Cerebellar cortex (tissue), 1 donor: ENCODE measurements at regions not wholly inside any gene's neighbourhood (a gene's known extent, or its start where the extent isn't known, plus 50 kb on each side); places are given as distances from the start of the nearest gene placed in this dataset.
"Not testable (repeated sequence)": the region's sequence is repeated elsewhere in the genome, so short reads cannot be mapped to it uniquely, and the experiment has no call there.

Experiments used
- DNase-seq: peaks from one replicate; pipeline ENCODE4 v3.0.0-alpha.2; 2015; ENCODE audit warnings: low spot score

DNA sequence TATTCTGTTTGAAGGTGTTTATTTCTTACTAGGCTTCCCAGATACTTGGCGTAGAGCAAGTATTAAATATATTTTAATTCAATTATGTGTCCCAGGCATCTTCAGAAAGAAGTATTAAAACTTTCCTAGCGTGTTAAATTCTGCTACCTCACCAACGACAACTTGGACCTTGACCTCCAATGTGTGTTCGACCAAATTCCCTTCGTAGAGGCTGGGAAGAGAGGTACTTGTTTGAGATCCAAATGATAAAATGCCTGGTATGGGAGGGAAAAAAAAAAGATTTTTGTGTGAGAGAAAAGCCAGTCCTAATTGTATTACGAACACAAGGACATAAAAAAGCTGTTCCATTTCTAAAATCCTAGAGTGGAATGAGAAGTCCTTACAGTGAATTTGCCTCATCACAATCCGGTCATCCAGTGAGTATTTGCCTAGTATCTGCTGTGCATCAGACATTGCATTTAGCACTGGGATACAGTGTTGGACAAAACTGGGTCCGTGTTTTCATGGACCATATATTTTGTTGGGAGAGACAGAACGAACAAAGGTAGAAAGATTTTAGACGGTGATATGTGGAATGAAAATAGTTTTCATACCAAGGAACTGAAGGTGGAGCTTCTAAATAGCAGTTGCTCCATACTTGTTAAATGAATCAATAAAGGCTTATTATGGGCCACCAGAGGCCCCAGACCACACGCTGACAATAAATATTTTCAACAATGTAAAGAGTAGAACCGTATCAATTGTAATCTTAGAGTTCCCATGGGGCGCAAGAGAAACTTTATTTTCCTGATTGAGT is 103.1 kb downstream of the KIF4B start:
- DNase-seq = no peak

DNA sequence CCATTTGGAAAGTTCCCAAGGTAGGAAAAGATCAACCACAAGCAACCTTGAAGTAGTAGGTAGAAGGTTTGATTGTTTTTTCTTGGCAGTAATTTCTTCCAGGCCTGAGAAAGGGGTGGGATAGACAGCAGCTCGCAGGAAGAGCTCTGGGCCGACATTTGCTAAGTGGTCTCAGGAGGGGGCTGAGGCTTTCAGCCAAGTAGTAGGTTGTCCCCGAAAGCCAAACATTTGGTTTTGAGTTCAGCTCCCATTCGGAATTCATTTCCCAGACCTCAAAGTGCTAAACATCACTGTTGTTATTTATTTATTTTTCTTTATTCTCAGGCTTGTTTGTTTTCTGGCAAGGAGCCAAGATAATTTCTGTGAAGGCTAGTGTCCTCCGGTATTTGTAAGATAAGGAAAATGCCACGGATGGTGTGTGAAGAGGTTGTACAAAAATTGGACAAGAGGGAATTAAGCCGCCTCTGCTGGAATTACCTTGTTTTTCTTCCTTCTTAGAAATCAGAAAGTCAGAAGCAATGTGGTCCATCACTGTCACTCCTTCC is 112.1 kb downstream of the KIF4B start:
- no peak for DNase-seq

DNA sequence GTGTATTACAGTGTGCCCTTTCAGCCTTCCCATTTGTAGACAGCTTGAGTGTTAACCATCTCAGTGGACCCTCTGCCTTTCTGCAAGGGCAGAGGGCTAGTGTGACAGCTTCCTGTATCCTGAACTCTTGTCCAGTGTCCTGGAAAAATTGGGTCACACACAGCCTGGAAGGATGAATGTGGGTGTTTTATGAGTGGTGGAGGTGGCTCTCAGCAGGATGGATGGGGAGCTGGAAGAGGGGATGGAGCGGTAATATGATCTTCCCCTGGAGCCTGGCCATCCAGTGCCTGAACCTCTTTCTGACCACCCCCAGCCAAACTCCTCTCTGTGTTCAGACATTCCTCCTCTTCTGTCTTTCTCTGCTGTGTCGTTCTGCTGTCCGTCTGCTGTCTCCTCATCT is 113.0 kb downstream of the KIF4B start:
- DNase-seq = no peak

DNA sequence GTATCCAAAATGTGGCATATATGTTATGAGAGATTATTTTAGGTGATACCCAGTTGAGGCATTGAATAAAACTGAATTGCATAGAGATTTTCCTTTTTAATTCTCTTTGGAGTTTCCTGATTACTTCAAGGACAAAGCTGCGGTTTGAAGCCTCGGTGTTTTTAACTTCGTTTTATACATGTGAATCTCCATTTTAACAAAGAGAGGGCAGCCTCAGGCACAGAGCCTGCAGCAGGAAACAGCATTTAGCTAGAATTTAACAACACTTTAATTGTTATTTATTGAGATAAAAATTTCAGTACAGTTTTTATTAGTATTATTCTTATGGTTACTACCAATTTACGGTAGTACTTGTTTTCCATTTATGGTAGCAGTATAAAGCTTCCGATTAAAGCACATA is 114.0 kb downstream of the KIF4B start:
- DNase-seq = no peak

DNA sequence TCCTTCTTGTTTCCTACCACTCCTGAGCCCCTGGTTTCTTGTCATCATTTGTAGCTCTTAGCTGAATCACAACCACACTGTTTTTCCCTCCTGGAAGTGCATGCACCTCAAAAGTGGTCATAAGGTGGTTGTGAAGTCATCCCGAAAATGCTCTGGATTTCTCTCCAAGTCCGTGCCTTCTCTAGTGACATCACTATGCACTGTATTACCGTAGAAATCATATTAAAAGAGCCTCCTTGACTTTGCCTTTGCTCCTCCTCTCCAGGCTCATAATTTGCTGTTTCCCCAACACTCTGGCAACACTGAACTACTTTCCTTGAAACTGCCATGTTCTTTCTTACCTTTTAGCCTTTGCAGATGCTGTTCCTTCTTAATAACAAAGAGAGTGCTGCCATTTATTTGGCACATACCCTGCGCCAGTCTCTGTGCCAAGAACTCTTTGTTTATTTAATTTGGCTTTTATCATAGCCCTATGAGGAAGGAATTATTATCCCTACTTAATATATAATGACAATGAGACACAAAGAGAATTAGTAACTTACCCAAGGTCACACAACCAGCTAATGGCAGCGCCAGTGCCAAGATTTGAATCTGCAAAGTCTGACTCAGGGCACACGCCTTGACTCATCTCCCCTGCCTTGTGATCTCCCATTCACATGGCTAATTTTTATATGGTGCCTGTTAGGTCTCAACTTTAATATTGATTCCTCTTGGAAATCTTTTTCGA is 115.4 kb downstream of the KIF4B start:
- DNase-seq = no peak

DNA sequence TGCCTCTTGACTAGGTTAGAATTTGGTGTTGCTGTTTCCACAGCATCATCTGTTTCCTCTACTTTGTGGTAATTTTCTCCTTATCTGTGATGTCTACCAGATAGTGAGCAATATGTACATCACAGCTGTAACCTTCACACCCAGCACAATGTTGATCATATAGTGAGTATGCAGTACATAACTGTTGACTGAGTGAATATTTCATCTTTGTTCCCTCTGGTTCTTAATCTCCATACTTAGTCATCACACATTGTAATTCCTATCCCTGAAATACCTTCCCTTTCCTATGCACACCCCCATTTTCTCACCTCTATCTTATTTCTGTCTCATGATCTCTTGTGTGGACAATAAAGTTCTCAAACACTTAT is 115.9 kb downstream of the KIF4B start:
- no peak for DNase-seq

DNA sequence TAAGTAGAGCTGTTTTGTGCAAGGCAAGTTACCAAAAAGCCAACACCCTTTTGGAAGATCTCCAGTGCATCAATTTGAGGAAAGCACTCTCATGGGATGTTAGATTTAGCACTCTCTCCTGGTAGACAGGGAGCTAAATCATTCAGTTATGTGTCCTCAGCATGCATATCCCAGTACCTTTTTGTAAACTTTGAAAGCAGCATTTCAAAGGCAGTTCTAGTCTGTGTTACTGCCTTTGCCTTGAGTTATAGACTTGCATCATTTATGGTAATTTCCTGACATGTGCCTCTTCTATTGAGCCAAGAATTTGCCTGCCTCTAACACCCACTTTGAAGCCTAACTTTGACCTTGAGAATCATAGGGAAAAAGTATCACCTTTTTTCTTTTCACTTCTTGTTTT is 120.6 kb downstream of the KIF4B start:
- no peak for DNase-seq

DNA sequence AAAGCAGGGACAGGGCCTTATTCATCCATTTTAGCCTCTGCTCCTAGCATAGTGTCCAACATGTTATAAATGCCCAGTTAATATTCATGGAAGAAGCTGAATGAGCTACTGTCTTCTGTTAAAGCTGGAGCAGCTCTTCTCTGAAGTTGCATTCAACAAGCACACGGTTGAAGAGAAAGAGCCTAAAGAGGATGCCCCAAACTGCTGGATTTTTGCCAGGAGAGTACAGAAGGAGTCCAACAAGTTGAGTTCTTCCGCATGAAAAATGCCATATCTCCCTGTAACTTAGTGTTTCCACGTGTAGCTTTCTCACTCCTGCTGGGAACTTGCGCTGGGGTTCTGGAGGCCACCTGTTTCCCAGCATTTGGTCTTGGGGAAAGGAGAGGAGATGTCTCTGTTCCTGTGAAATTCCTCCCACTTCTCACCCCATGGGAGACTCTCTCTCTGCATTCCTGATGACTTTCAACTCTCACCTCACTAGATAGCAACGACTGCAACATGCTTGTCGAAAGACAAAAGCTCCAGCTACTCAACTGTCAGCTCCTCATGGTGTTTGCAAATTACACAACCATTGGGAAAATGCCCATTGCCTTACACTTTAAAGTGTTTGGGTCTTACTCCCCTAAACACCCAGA is 122.8 kb downstream of the KIF4B start:
- DNase-seq = no peak

DNA sequence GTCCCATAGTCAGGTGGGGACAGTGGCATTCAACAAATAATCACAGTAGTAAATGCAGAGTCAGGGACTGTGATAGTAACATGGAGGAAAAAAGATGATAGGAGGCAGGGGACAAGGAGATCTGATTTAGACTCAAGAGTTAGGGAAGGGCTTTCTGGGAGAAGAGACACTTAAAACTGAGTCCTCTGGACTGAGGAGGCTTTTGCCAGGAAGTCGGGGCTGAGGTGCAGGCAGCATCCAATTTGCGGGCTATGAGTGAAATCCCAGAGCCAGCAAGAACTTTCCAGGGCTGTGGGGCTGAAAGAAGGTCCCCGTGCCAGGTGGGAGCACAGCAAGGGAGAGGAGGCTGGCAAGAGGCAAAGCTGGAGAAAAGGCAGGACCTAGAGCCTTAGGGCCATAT is 124.1 kb downstream of the KIF4B start:
- no peak for DNase-seq

DNA sequence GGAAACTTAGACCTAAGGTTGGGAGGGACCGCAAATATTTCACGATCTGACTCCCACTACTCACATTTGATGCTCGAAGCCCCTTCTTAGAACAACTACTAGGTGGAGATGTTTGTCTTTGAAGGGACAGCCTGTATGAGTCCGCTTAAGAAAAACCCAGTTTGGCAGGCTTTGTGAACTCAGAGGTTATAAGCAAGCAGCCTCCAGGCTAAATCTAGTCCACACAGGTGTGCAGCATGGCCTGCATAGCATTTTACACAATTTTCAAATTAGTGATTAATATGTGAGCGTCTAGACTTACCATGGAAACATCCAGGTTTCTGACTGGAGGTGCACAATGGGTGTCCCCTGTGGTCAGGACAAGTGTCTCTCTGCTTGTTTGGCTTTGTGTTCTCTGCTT is 127.1 kb downstream of the KIF4B start:
- no peak for DNase-seq

DNA sequence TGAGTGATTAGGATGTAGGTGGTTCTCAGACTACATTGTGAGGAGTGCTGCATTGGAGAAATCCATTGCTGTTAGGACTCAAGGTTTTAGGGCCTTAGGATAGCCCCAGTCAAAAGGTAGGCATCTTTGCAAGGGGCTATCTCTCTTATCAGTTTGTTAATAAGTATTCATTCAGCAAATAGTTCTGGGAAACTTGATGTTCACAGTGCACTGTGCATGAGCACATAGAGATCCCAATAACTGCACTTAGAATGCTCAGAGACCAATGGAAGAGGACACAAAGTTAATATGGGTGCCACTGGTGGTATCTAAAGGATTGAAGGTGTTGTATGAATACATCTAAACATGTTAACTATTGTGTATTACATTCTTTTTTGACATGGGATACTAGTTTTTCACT is 131.4 kb downstream of the KIF4B start:
- DNase-seq = no peak

DNA sequence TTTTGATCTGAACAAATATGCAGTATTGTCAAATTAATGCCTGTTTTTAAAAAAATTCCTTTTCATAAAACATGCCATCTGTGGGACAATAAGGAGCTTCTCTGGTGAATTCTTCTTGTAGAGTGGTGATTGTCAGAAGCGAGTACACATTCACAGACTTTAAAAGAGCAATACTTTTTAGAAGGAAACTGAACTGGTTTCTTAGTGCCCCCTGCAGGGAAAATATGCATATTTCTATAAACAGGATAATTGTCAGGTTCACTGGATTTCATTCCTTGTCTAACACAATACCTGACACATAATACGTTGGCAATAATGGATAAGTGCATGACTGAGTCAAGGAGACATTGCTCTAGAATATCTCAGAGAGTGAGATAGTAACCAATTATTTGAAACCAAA is 133.7 kb downstream of the KIF4B start:
- DNase-seq = no peak

DNA sequence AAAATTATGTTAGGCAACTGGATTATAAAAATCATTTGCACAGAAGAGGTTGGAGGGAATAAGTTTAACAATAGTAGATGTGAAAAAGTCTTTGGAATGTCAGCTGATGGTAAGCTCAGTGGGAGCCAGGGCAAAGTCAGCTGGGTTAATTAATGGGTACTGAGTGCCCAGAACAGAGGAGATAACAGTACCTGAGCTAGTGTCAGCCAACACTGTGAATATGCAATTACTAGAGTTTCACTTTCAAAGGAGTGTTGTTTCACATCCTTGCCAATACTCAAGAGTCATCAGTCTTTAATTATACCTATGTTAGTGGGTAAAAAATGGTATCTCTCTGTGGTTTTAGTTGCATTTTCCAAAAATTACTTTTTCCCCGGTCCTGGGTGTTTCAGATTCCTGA is 135.1 kb downstream of the KIF4B start:
- DNase-seq = no peak

DNA sequence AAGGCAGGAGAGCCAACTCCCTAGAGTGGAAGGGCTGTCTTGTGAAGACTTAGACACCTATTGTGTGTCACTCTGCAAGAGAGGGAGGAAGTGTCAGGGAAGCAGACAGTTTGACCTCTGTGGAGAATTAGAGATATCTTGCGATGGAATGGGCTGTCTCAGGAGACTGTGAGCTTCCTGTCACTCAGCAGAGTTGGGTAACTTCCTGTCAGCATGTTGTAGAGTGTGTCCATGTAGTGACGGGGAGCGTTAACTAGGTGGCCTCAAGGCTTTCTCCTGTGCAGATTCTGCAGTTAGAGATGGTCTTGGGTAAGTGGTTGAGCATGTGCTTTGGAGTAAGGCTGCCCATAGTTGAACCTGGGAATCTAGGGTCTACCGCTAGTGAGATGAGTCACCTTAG is 136.5 kb downstream of the KIF4B start:
- DNase-seq = no peak

DNA sequence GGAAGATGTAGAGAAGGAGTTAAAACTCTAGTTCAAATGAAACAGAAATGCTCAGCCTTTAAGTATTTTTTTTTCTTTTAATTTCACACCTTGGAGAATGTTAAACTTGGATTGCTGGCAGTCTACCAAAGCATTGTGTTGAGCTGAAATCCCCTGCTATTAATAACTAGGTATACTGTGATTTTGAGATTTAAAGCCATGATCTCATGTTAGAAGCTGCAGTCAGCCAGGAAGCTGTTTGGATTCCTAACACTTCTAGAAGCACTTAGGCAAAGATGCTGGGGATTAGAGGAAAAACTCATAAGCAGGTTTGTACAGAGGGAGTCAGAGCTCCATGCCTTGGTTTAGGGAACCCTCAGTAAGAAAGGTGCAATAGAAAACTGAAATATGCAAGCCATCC is 141.4 kb downstream of the KIF4B start:
- no peak for DNase-seq

DNA sequence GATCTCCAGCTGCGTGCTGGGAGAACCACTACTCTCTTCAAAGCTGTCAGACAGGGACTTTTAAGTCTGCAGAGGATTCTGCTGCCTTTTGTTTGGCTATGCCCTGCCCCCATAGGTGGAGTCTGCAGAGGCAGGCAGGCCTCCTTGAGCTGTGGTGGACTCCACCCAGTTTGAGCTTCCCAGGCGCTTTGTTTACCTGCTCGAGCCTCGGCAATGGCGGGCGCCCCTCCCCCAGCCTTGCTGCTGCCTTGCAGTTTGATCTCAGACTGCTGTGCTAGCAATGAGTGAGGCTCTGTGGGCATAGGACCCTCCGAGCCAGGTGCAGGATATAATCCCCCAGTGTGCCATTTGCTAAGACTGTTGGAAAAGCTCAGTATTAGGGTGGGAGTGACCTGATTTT is 149.5 kb downstream of the KIF4B start:
- DNase-seq = not testable (repeated sequence)

DNA sequence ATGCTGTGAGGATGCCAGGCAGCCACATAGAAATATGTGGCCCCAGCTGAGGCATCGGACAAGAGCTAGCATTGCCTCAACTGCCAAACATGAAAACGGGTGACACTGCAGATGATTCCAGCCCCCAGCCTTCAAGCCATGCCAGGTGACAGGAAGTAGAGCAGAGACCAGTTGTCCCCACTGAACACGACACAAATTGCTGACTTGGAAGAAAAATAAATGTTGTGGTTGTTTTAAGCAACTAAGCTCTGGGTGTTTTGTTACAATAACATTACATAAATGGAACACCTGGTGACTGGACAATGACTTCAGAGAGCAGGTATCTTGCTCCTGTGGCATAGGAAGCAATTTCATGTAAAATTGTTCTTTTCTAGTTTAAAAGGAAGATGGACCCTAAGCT is 154.2 kb downstream of the KIF4B start:
- no peak for DNase-seq

DNA sequence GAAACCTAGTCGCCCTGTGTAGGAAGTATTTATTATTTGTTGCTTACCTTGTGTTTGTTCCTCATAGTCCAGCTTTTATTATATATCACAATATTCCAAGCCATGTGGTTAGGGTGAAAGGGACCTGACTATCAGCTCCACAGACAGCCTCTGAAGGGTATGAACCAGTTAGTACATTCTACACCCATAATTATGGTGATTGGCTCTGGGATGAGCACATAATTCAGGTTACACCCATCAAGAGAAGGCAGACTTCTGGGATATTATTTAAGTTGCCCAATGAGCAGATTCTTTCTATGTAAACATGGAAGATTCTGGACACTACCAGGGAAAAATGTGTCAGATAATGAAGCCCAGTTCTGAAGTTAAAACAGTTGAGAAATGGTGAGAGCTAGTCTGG is 168.0 kb downstream of the KIF4B start:
- no peak for DNase-seq

DNA sequence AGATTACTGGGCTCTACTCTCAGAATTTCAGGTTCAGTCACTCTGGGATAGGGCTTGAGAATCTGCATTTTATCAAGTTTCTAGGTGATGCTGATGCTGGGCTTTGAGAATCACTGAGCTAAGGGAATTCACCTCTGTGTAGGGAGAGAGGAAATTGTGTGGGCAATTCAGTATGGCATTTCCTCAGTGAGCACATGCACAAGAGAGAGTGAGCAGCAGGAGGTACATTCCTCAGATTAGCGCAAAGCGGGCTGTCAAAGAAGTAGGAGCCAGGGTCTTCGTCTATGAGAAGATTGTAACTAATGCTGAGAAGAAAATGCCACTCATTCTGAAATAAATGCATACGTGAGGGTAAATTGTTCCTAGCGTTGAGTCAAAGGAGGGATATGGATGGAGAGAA is 175.9 kb downstream of the KIF4B start:
- DNase-seq = no peak

DNA sequence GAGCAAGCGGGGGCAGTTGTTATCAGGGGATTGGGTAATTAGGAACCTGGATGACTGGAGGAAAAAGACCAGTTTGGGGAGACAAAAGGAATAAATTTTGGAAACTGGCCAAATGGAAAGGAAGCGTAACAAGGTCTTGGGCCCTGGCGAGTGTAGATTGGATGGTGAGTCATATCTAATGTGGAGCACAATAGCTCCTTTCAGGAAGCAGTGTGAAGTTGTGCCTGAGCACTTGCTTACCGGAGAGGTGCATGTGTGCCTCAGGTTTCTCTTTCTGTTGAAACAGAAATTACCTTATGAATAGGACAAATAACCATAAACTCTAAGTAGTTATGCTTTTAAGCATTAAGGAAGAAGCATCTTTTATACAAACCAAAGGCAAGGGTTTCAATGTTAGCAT is 176.4 kb downstream of the KIF4B start:
- no peak for DNase-seq

DNA sequence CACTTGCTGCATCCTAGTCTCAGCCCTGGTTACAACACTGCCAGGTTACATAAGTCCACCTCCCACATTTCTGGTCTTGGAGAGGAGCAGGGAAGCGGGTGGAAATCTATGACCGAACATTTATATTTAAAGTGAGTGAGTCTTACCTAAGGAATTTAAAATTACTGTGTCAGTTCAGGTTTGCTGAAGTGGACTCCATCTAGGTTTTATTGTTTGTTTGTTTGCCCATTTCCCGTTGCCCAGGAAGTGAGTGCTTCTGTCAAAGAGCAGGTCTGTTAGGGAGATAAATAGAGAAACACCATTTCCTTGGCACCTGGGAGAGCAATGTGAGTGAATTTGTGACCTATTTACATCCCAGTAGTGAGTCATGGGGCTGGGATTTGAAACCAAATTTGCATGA is 179.5 kb downstream of the KIF4B start:
- no peak for DNase-seq

DNA sequence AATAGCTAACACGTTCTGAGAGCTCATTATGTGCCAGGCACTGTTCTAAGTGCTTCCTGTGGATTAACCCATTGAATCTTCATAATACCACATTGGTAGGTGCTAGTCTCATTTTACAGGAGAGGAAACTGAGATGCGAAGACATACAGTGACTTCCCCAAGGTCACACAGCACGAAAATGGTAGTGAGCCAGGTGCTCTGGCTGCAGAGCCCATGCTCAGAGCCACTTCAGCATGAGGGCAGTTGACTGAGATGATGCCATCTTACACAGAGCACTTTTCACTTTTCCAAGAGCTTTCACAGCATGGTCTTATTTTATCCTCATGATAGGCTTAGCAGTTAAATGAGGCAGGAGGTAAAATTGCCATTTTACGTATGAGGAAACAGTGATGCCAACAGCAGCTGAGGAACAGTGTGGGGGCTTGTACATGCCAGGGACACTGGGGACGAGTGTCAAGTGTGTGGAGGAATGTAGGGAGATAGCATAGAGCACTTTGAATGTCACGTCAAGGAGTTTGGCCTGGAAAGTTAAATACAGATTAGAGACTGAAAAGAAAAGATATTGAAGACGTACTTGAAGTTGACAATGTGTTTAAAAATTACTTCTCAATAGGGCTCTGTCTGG is 180.0 kb downstream of the KIF4B start:
- no peak for DNase-seq

DNA sequence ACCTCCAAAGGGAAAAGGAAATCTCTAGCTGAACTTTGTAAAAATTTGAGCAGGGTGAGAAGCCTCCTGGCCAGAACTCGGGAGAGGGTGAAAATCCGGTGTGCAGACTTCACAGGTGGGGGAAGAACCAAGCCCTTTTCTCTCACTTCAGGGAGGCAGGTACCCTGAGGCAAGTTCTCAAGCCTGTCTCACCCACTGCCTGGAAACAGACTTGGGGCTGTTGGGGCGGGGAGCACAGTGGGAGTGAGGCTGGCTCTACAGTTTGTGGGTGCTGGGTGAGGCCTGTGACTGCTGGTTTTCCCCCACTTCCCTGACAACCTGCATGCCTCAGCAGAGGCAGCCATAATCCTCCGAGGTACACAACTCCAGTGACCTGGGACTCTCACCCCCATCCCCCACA is 187.1 kb downstream of the KIF4B start:
- DNase-seq = no peak
